MV-4-11 (cell line): ENCODE measurements at regions not wholly inside any gene's neighbourhood (a gene's known extent, or its start where the extent isn't known, plus 50 kb on each side); places are given as distances from the start of the nearest gene placed in this dataset.

ENCODE experiments used
- DNase-seq: peaks from one replicate; lab custom pipeline; 2025; lab: John Stamatoyannopoulos, UW

DNA sequence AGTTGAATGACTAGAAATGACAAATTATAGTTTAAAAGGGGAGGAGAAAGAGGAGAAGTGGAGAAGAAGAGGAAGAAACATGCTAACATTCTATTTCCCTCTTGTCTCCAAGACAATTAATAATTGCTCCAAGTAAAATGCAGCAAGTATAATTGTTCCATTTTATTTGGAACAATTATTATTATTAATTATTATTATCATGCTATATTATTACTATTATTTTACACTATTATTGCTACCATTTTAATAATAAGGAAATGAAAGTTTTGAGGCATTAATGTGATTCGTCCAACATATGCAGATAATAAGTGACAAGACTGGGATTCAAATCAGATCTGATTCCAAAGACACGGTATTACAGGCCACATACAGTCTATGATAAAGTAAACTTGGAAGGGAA, 293.6 kb upstream of the ZC3H12C start:
- no peak for DNase-seq

DNA sequence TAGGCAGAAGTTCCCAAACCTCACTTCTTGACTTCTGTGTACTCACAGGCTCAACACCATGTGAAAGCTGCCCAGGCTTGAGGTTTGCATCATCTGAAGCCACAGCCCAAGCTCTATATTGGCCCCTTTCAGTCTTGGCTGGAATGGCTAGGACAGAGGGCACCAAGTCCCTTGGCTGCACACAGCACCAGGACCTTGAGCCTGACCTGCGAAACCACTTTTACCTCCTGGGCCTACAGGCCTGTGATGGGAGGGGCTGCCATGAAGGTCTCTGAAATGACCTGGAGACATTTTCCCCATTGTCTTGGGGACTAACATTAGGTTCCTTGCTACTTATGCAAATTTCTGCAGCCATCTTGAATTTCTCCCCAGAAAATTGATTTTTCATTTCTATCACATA, 288.3 kb upstream of the ZC3H12C start:
- no peak for DNase-seq

DNA sequence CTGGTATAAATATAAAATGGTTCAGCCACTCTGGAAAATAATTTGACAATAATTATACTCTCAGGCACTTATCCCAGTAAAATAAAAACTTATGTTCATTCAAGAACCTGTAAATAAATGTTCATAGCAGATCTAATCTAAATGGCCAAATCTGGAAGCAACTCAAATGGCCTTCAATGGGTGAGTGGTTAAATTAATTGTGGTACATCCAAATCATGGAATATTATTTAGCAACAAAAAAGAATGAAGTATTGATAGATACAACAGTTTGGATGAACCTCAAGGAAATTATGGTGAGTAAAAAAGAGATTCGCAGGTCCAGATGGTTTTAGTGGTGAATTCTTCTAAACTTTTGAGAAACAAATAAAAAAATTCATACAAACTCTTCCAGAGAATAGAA, 287.0 kb upstream of the ZC3H12C start:
- no peak for DNase-seq

DNA sequence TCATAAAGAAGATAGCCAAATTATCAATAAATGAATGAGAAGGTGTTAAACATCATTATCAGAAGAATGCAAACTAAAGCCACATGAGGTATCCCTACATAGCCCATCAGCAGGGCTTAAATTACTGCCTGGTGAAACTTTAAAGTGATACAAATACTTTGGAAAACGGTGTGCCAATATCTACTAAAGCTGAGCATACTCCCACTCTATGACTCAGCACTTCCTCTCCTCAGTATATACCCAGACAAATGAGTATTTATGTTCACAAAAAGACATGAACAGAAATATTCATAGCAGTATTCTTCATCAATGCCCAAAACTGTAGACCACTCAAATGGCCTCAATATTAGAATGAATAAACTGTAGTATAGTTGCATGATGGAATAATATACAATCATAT, 284.6 kb upstream of the ZC3H12C start:
- peak; percentile 44 for DNase-seq

DNA sequence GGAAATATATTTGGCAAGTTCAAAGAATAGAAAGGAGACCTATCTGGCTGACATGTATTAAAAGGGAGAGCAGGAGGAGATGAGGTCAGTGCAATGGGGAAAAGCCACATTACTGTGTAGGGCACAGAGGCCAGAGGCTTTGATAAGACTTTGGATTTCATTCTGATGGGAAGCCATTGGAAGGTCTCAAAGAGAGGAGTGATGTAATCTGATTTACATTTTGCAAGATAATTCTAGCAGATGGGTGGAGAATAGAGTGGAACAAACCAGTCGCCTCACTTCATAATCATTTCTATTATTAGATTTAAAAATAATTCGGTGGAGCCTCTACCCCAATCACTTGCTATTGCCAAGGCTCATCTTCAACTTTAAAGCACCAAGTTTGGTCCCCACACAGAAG, 278.4 kb upstream of the ZC3H12C start:
- no peak for DNase-seq

DNA sequence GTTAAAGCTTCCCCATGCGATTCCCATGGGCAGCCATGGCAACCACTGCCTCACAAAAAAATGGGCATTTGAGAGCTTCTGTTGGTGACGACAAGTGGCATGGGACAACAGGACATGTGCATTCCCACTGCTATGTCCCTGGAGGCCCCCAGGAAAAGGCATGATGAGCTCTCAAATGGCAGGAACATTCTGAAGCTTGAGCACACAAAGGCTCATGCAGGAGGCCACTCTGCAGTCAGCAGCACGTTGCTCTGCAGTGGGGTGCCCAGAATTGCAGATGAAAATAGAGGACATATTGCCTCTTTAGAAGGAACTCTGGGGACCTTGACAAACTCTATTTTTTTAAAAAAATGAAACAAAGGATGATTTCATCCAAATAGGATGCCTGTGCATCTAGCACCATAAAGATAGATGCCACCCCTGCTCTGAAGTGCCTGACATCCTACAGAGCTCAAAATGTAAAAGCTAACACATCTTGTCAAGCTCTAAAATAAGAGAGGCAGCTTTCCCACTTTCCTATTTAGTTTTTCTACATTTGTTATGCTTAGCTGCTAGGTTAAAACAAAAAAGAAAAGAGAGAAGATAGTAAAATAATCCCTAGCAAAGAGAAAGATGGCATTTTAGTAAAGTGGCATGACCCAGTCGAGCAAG, 277.6 kb upstream of the ZC3H12C start:
- no peak for DNase-seq

DNA sequence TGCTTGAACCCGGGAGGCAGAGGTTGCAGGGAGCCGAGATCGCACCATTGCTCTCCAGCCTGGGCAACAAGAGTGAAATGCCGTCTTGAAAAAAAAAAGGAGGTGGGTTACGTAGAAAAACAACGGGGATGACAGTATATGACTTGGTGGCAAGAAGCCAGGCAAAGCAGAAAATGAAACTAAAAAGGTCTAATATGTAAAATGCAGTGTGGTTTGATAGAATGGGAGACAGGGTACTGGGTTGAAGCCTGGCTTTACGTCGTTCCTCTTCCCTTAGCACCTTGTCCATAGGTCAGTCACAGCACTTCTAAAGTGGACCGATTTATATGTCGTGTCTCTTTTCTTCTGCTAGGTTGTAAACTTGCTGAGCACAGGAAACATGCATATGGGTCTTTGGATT, 274.9 kb upstream of the ZC3H12C start:
- no peak for DNase-seq

DNA sequence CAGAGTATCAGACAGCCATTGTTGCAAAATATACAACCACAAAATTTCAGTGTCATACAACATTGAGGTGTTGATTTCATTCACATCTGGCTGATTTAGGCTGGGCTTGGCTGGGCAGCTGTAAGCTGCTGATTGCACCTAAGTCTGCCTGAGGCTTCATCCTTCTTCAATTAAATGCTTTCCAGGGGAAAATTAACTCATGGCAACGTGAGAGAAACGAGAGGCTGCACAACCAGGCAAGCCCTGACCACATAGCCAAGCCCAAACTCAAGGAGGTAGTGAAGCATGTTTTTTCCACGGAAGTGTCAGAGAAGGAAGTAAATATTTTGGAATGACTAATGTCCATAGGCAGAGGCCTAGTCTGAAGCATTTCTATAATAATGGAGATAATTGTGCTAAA, 273.8 kb upstream of the ZC3H12C start:
- no peak for DNase-seq

DNA sequence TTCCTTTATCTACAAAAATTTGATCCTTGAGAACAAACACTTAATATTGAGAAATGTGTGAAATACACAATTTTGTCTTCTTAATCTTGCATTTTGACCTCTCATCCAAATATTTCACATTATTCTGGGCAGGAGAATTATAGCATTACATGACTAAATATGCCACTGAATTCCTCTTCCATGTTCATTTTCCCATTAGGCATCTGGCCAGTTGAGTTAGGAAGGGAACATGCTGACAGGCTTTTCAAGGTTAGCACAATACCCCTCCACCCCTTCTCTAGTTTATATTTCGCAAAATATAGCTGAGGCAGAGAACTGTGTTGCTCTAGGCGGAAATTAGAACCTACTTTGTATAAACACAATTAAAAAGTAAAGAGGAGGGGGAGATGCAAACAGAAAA, 271.7 kb upstream of the ZC3H12C start:
- DNase-seq, result no peak

DNA sequence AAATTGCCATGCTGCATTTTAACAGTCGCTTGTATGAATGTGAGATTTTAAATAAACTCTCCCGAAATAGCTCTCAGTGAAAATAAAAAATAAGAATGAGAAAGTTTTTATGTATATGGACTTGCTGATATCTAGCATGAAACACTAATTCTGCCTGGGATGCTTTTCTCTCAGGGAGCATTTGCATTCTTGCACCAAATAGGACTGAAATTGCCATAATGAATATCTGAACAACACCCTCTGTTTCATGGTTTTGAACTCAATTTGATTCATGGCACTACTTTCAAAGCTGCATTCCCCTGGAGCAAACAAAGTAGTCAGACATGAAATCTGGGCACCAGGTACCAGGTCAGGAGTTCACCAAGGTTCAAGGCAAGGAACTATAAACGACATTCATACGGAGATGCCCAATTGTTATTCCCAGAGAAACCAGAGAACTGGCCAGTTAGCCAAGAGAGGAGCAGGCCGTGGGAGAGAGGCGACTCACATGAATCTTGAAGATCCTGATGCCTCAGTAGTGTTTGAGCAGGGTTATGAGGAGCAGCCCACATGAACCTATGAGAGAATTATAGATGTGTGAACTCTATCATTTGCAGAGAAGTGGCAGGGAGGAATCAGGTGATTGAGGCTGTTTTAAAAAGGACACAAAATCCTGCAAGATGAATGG, 270.6 kb upstream of the ZC3H12C start:
- DNase-seq, result no peak

DNA sequence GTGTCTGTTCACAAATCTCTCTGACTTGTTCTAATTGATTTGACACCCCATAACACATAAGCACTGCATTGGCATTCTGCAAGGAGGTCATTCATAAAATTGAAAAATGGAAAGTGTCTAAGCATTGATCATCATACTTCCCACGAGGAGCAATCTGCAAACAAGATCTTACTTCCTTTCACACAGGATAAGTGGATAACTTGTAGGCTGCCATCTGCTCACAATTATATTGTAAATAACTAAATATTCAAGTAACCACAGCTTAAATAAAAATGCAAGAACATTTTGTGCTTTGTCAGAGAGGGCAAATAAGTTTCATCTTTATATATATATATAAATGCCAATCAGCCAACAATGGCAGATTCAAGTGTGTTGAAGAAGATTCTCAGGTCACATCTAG, 264.8 kb upstream of the ZC3H12C start:
- DNase-seq, result no peak

DNA sequence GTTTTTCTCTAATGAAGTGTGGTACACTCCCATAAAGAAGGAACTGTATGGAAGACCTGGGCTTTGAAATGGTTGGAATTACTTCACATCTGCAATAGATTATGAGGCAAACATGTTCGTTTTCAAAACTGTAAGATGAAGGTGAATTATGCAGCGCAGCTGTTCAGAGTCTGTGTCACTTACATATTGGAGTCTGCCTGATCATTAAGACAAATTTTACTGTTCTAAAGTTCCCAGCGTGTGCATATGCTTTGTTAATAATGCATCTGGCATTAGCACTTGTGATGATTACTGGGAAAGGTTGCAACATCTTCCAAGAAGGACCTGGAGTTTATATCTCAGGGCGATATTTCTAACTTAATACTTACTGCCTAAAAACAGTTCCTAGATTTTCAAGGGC, 255.2 kb upstream of the ZC3H12C start:
- DNase-seq, result no peak

DNA sequence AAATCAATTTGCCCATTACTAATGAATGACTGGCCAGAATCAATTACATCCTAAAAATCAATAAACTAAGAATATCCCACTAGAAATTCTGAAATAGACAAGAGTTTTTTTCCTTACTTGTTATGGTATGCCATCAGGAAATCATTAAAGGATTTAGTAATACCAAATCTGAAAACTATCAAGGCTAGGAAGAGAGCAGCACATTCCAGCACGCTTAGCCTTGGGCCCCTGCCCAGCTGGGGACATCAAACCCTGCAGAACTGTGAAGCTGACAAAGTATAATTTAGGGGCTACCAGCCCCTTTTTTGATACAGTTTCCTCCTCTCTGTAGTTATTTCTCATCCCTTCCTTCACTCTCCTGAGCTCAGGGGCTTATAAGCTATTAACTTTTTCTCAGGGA, 247.8 kb upstream of the ZC3H12C start:
- no peak for DNase-seq

DNA sequence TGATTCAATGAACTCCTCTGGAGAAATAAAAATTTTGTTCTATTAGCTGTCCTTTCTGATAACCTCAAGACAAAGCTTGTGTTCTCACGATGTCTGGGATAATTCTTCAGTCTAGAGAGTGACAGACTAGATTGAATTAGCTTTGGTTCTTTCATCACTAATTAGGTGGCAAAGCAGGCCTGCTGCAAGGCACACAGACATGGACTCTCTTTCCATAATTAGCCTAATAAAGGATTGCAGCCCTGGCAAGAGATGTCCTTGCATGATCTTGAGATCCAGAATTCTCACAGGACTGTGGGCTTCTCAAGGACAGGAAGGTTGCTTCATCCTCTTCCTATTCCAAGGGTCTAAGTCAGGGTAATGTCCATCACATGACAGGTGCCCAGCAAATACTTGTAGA, 245.6 kb upstream of the ZC3H12C start:
- no peak for DNase-seq

DNA sequence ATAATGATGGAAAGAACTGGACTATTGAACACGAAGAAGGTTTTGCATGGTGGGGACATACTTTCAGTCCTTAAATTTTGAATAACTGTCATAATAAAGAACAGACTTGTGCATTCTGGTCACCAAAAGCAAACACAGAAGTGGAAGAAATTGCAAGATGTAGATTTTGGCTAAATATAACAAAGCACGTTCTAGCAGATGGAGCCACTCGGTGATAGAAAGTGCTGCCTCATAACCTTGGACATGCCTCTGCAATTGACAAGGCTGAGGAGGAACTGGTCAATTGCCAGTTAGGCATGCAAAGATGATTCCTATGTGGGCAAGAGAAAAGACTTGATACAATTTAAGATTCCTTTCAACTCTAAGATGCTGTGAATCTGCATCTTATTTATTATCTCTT, 244.1 kb upstream of the ZC3H12C start:
- no peak for DNase-seq

DNA sequence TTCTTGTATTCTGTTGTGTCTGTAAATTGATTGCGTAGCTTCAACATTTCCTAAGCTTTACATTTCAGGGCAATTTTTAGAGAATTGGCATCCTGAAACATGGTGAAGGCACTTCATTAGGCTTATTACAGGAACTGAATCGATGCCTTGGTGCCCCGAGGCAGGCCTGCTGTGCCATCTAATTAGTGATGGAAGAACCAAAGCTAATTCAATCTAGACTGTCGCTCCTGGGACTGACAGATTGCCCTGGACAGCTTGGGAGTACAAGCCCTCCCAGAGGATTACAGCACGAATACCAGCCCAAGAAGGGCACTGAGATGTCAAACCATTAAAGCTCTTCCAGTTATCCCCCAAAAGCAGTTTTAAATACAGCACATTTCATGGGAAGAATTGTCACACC, 243.2 kb upstream of the ZC3H12C start:
- no peak for DNase-seq

DNA sequence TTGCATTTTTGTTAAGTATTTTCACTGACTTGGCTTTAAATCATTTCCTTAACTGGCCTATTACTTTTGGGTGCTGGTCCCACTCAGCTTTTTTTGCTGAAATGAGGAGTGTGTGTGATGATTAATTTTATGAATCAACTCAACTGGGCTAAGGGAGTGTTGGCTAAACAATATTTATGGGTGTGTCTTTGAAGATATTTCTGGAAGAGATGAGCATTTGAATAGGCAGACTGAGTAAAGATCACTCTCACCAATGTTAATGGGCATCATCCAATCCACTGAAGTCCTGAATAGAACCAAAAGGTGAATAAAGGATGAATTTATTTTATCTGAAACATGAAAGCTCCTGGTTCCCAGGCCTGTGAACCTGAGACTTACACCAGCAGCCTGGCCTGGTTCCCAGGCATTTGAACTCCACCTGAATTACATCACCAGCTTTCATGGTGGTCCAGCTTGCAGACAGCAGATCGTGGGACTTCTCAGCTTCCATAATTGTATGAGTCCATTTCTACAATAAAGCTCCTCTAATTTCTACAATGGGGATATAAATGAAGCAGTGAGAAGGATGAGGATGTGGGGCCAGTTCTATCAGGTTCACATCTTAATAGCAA, 241.3 kb upstream of the ZC3H12C start:
- no peak for DNase-seq

DNA sequence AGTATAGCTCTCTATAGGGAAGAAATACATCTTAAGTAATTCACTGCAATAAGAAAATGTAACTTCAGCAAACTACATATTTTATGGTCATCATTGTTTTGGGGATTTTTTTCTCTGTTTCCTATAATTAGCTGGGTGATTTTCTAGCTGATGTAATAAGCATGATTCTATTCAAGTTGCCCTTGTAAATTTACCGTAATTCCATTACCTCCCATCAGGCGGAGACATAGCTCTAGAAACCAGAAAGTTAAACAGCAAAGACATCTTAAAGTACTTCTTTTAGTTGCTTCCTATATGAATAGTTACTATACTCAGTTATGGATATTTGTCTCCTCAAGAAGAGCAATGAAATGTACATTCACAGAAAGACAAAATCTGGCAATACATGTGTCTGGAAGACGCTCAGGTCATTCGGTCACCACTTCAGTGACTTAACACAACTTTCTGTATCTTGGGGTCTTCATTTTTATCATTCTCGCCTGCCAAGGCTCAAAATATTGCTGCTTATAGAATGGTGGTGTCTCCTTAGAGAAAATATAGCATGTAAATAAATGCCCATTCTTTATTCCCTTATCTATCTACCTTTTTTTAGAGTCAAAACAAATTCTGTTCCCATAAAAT, 239.9 kb upstream of the ZC3H12C start:
- peak; percentile 60 for DNase-seq

DNA sequence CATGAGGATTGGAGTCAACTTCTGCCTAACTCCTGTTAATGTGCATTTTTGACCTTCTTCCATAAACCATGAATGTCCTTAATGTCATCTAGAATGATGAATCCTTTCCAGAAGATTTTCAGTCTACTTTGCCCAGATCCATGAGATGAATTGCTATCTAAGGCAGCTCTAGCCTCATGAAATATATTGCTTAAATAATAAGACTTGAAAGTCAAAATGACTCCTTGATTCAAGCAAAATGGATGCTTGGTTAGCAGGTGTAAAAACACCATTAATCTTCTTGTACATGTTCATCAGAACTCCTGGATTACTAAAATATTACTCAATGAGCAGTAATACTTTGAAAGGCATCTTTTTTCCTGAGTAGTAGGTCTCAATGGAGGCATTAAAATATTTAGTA, 238.5 kb upstream of the ZC3H12C start:
- no peak for DNase-seq

DNA sequence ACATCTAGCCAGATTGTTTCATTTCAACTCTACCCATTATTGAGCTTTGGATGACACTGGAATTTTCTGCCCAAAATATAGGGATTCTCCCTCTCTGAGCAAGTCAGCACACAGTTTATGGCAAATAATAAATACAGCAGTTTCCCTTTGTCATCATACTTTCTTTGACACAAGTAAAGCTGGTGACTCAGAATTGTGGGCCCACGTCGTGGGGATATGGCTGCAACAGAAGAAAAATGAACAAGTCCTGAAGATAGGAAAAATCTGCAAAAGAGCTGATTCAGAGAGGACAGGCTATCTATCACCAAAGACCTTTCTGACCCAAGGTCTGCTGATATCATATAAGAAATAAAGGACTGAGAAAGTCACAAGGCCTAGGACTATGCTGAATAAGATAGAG, 236.3 kb upstream of the ZC3H12C start:
- DNase-seq, result no peak

DNA sequence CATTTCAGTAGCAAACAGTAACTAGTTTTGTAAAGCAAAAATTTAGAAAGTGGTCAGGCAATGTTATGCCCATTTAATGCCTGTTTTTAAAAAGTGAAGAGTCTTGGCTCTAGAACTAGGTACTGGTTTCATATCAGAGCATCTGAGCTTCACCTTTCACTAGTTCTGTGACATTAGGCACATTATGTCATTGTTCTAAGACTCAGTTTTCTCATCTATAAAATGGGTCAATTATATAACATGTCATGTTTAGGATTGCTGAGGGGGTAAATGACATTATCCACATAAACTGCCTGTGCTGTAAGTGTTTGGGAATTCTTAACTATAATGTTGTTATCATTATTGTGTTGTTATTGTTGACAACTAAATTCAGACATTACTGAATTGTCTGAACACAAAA, 235.6 kb upstream of the ZC3H12C start:
- DNase-seq, result no peak

DNA sequence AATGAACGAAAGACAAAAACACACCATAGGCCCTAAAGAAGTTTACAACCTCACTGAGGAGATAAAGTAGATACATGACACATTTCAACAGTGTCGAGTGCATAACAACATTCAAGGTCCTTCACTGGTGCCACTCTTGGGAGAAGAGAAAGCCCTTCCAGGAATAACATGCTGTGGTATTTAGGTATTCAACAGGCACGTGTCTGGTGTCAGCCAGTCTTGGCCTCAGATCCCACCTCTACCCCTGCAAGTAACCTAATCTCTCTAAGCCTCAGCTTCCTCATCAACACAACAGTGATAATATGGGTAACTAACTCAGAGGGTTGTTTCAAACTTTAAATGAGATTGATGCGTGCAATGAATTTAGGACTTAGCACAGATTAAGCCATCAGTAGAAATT, 235.0 kb upstream of the ZC3H12C start:
- peak; percentile 51 for DNase-seq

DNA sequence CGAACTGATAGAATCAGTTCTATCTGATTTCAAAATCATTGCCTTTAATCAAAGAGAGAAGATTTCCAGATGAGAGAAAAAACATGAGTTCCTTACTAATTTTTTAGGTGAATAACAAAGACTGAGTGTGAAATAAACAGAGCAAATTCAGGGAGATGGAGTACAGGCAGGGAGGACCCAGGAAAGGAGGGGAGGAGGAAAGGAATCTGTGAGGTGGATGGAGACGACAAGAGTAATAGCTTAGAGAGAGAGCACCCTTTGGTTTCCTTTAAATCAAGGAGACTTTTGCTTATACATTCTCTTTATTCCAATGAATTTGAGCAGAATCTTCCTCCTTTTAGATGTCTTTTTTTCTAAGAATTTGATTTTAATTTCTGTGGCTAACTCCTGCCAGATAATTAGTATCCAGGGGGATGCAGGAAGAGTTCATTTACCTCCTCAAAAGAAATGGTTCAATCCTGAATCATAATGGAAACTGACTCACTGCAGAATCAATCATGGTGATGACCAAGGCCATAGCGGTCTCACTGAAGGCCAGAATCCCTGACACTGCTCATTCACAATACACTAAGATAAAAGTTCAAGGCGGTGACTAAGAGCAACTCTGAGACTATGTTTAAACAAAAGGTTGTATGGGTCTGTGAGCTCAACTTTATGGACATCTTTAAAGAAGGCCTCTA, 234.0 kb upstream of the ZC3H12C start:
- no peak for DNase-seq
